ENCODE measurements at regions not wholly inside any gene's neighbourhood (a gene's known extent, or its start where the extent isn't known, plus 50 kb on each side); places are given as distances from the start of the nearest gene placed in this dataset.

DNA sequence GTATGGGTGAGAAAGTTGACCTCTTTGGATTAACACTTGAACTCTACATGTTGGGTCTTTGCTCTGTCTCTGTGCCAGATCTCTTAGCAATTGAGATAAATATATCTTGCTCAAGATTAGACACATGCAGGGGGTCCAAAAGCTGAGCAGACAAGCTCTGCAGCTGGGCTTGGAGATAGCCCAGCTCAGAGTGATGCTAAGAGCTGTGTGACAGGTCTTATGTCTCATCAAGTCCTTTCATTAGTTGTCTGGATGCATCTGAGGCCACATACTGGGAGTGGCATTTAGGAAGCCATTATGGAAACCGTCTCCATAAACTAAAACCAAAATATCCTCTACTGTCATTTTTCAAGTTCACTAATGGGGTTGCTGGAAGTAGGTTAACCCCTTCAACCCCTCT lies 289.4 kb upstream of the DUSP10 start:
- TF ChIP-seq, protein P1, sequence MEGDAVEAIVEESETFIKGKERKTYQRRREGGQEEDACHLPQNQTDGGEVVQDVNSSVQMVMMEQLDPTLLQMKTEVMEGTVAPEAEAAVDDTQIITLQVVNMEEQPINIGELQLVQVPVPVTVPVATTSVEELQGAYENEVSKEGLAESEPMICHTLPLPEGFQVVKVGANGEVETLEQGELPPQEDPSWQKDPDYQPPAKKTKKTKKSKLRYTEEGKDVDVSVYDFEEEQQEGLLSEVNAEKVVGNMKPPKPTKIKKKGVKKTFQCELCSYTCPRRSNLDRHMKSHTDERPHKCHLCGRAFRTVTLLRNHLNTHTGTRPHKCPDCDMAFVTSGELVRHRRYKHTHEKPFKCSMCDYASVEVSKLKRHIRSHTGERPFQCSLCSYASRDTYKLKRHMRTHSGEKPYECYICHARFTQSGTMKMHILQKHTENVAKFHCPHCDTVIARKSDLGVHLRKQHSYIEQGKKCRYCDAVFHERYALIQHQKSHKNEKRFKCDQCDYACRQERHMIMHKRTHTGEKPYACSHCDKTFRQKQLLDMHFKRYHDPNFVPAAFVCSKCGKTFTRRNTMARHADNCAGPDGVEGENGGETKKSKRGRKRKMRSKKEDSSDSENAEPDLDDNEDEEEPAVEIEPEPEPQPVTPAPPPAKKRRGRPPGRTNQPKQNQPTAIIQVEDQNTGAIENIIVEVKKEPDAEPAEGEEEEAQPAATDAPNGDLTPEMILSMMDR (IDR thresholded peaks at IDR 0.05), result no peak
- TF ChIP-seq POLR2A (IDR thresholded peaks at IDR 0.05), result no peak
